K562 (cell line): ENCODE measurements at regions not wholly inside any gene's neighbourhood (a gene's known extent, or its start where the extent isn't known, plus 50 kb on each side); places are given as distances from the start of the nearest gene placed in this dataset.

ENCODE experiments used
- REST ChIP-seq, 2 experiments: fragments of 450-650 bp; formaldehyde crosslinking in 1 of 2; IDR thresholded peaks; 2 replicates each; pipeline versions ENCODE4 v1.4.0 to v1.6.1; 2014 to 2020; ENCODE audit warnings: mild to moderate bottlenecking in 2 of 2, borderline replicate concordance in 1 of 2, low read depth in 1 of 2

DNA sequence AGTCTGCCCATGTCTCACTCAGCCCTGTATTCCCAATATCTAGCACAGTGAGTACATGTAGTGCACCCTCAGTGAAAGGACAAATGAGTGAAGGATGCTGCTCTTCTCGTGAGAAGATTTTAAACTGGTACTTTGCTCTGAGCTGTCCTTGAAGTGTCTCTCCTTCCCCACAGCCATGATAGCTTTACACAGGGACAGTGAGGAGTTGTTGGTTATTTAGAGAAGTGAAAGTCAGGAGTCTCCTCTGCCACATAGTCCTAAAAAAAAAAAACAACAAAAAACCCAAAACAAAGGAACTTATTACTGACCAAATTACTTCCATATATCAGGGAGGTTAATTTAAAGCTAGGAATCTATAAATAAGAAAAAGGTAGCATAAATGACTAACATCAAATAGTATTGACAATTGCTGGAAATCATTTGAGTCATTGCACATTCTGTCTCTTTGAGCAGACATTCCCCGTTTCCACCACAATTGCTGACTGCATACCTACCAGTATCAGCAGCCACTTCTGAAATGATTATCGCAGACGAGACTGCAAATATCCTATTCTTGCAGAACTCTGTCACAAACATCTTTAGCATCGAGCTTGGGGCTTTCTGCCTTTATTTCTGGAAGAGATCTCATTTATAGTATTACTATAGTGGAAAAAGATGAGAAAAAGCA lies 202.1 kb downstream of the PTEN start (continued):
- TF ChIP-seq REST (IDR thresholded peaks at IDR 0.05; ENCODE audit: borderline replicate concordance) (no peak), REST (CRISPR knock-in tag; IDR thresholded peaks at IDR 0.05; ENCODE audit: low read depth) (no peak)
